ENCODE measurements at regions not wholly inside any gene's neighbourhood (a gene's known extent, or its start where the extent isn't known, plus 50 kb on each side); places are given as distances from the start of the nearest gene placed in this dataset.

GRCh38 chr20:57893366-57893999 lies 183.7 kb upstream of the PMEPA1 start:
- no peak overlapping the region for H2AFZ ChIP-seq
- TF ChIP-seq POLR2AphosphoS5 (IDR thresholded peaks at IDR 0.05; ENCODE audit: low read depth) (no peak), ZNF114 (CRISPR knock-in tag; IDR thresholded peaks at IDR 0.05) (no peak), ZNF331 (CRISPR knock-in tag; IDR thresholded peaks at IDR 0.05; ENCODE audit: low read depth) (no peak), STAT1 (IDR thresholded peaks at IDR 0.05; ENCODE audit: unreplicated experiment) (no peak)
- H3K9me2 ChIP-seq (ENCODE audit: insufficient read depth), result no peaks in the 10 kb centered on the region
- H3F3A ChIP-seq (replicated peaks; ENCODE audit: low read depth), result no peaks in the 10 kb centered on the region
- H3K4me3 ChIP-seq, result no peak overlapping the region
- Mint-ChIP-seq H3K9me3 (peaks cover 5% of the 10 kb centered on the region; the same call in 2 of the 3 replicates), H3K27me3 (ENCODE audit: insufficient read depth, low read depth, poor library complexity) (peaks cover 11% of the 10 kb centered on the region), H3K4me3 (no peak overlapping the region), H3K36me3 (ENCODE audit: low read depth) (no peaks in the 10 kb centered on the region), H3K4me1 (peaks cover 13% of the 10 kb centered on the region), H3K27ac (no peak overlapping the region; the same call in 1 of the 2 replicates)
- H3K4me2 ChIP-seq, result no peak overlapping the region
- H3K27ac ChIP-seq (ENCODE audit: low read depth), result no peak overlapping the region
- DNase-seq (ENCODE audit: low spot score), result no peak
- H3K27me3 ChIP-seq (ENCODE audit: insufficient read depth), result no peaks in the 10 kb centered on the region
- H4K20me1 ChIP-seq (replicated peaks; ENCODE audit: insufficient read depth), result no peaks in the 10 kb centered on the region
- ATAC-seq, result no peak
- no peaks in the 10 kb centered on the region for H3K36me3 ChIP-seq (ENCODE audit: insufficient read depth)
- no peaks in the 10 kb centered on the region for H3K79me2 ChIP-seq (replicated peaks; ENCODE audit: insufficient read depth)
- no peaks in the 10 kb centered on the region for H3K4me1 ChIP-seq (ENCODE audit: insufficient read depth)

GRCh38 chr20:57892471-57892870 lies 182.7 kb upstream of the PMEPA1 start:
- Histone ChIP-seq H3K27ac (ENCODE audit: low read depth) (no peak overlapping the region), H3F3A (replicated peaks; ENCODE audit: low read depth) (no peaks in the 10 kb centered on the region), H4K20me1 (replicated peaks; ENCODE audit: insufficient read depth) (no peaks in the 10 kb centered on the region), H3K36me3 (ENCODE audit: insufficient read depth) (no peaks in the 10 kb centered on the region), H2AFZ (peak overlapping the region; percentile 28; the same call in 1 of the 2 replicates), H3K9me2 (ENCODE audit: insufficient read depth) (no peaks in the 10 kb centered on the region), H3K79me2 (replicated peaks; ENCODE audit: insufficient read depth) (no peaks in the 10 kb centered on the region), H3K4me1 (ENCODE audit: insufficient read depth) (no peaks in the 10 kb centered on the region), H3K4me2 (no peak overlapping the region), H3K4me3 (no peak overlapping the region), H3K27me3 (ENCODE audit: insufficient read depth) (no peaks in the 10 kb centered on the region)
- Mint-ChIP-seq H3K36me3 (ENCODE audit: low read depth) (no peaks in the 10 kb centered on the region), H3K27ac (peak overlapping the region; percentile 48; the same call in 1 of the 2 replicates), H3K27me3 (ENCODE audit: insufficient read depth, low read depth, poor library complexity) (peaks cover 11% of the 10 kb centered on the region), H3K4me3 (no peak overlapping the region), H3K9me3 (peaks cover 5% of the 10 kb centered on the region; the same call in 2 of the 3 replicates), H3K4me1 (peaks cover 13% of the 10 kb centered on the region)
- DNase-seq (ENCODE audit: low spot score) (no peak), ATAC-seq (peak; percentile 62)
- TF ChIP-seq EZH2 (IDR thresholded peaks at IDR 0.05; ENCODE audit: low read depth, unreplicated experiment) (no peak), ZNF462 (CRISPR knock-in tag; IDR thresholded peaks at IDR 0.05) (no peak), ZNF331 (CRISPR knock-in tag; IDR thresholded peaks at IDR 0.05; ENCODE audit: low read depth) (no peak), EZH2phosphoT487 (IDR thresholded peaks at IDR 0.05; ENCODE audit: unreplicated experiment) (no peak), POLR2AphosphoS5 (IDR thresholded peaks at IDR 0.05; ENCODE audit: low read depth) (no peak), JUNB (IDR thresholded peaks at IDR 0.05; ENCODE audit: unreplicated experiment) (no peak), REST (IDR thresholded peaks at IDR 0.05; ENCODE audit: unreplicated experiment) (no peak), STAT1 (IDR thresholded peaks at IDR 0.05; ENCODE audit: unreplicated experiment) (no peak), ETS1 (IDR thresholded peaks at IDR 0.05) (no peak)
